GM21717 (cell line): ENCODE measurements at regions not wholly inside any gene's neighbourhood (a gene's known extent, or its start where the extent isn't known, plus 50 kb on each side); places are given as distances from the start of the nearest gene placed in this dataset.
"Not testable (repeated sequence)": the region's sequence is repeated elsewhere in the genome, so short reads cannot be mapped to it uniquely, and the experiment has no call there.

Source experiments
- ATAC-seq: cut with Tn5 transposase; IDR thresholded peaks from one replicate; pipeline ENCODE4 v1.9.1; 2021; ENCODE audit warnings: mild to moderate bottlenecking, moderate library complexity; ENCODE audit not compliant: unreplicated experiment

DNA sequence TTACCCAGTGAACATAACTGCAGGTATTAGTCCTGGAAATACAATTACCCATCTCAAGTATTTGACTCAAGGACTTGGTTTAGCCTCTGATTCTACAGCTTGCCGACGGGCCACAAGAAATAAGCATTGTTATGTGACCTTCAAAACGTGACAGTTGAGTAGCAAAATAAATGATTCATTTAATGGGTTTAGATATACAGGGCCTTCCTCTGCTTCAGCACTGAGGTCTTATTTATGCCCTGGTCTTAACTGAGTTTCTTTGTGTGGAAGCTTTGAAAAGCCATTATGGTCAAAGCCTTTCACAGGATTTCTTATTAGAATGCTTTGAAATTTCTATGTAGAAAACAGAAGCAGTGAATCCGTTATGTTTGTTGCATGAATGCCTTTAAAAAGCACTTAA is 899.2 kb upstream of the API5 start:
- ATAC-seq, result no peak

DNA sequence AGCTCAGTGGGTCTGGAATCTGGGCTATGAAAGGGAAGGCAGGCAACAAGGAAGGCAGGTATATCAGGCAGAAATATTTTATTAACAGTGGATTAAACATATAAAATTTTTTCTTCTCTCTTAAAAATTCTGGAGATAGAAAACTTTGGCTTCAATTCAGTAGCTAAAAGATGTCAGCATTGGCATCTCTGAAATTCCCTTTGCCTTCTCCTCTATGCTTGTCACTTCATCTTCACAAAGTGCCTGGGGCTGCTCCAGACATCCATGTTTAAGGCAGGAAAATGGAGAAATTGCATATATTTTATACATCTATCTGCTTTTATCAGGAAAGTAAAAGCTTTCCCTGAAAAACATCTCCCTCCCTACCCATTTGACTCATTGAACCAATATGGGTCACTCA is 894.1 kb upstream of the API5 start:
- no peak for ATAC-seq

DNA sequence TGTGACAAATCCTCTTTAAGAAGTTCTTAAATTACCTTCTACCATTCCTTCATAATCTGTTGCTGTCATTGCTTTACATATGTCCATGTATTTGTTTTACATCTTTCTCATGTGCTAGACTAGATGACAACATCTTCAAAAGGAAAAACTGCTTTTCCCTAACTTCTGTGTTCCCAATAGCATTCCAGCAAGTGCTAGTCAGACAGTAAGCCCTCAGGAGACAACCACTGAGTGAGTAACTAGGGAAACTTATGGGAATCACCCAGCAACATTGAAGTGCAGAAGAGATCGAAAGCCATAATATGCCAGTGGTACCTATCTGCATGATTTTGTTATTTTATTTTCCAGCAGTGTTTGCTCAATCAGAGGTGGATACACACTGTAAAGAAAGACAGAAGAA is 889.7 kb upstream of the API5 start:
- ATAC-seq, result no peak

DNA sequence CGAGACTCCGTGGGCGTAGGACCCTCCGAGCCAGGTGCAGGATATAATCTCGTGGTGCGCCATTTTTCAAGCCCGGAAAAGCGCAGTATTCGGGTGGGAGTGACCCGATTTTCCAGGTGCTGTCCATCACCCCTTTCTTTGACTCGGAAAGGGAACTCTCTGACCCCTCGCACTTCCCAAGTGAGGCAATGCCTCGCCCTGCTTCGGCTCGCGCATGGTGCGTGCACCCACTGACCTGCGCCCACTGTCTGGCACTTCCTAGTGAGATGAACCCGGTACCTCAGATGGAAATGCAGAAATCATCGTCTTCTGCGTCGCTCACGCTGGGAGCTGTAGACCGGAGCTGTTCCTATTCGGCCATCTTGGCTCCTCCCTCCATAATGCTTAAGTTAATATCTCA is 876.9 kb upstream of the API5 start:
- ATAC-seq, result not testable (repeated sequence)

DNA sequence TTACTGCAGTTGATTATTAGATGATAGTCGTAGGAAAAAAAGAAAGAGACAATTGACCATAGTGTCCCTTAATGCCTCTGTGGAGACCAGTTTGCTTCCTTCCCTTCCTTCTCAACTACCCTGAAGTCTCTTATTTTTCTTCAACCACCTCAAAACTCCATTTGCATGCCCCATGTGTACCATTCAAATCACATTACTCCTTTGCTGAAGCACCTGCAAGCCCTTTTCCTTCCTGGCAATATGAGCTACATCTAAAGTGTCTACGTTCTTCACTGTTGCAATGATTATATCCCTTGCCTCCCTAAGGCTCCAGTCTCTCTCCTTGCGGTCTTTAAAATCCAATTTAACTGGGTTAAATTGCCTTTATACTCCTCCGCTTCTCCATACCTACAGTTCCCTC is 867.4 kb upstream of the API5 start:
- no peak for ATAC-seq

DNA sequence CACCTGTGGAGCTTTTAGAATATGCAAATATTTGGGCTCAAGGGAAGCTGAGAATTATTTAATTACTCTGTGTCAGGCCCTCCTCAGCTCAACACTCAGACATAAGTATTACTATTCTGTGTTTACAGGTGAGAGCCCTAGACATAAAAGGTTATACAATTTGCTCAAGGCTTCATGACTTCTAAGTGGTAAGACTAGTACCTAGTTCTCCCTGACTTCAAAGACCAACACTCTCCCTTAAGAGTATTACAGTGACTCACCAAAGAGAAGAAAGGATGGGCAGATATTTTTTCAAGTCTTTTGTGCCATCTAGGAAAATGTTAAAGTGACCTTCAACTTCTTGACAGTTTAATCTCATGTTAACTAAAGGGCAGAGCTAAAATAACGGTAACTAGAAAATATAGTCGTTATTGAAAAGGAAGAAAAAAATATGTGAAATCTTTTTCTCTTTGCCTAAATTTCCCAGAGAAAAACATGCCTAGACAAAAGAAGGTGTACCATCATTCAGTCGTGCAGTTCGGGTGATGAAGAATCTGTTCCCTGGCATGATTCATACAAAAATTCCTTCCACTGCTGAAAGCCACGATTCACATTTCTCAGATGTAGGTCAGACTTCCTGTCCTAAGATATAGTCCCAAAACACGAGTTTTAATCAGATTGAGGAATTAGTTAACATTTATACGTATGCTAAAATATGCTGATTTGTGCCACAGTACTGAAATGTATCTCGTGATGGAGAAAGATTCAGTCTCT is 849.1 kb upstream of the API5 start:
- ATAC-seq, result no peak

DNA sequence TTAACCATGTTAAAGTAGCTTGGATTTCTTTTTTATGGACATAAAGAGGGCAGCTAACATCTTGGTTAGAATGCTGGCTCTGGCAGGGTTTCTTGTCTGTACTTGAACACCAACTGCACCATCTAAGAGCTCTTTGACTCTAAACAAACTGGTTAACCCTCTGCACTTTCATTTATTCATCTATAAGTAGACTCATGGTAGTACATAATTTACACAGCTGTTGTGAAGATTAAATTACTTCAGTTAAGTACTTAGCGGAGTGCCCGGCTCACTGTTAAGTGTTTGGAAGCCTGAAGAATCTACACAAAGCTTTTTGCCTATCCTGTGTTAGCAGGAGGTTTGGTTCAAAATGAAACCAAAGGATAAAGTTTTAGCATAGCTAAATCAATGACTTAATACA is 846.2 kb upstream of the API5 start:
- ATAC-seq, result no peak

DNA sequence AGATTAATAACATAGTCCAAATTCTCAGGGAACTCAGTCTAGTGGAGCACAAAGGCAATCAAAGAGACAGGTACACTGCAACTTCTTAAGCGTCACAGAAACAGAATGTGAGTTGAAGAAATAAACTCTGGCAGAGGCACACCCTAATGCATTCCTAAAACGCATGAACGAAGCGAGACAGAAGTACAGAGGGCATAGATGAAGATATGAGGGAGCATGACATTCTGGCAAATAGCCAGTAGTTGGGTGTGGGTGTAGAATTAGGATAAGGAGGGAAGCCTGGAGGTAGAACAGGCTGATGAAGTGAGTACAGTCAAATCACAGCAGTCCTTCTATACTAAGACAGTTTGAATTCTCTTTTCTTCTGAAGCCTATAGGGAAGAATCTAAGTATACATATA is 838.7 kb upstream of the API5 start:
- no peak for ATAC-seq

DNA sequence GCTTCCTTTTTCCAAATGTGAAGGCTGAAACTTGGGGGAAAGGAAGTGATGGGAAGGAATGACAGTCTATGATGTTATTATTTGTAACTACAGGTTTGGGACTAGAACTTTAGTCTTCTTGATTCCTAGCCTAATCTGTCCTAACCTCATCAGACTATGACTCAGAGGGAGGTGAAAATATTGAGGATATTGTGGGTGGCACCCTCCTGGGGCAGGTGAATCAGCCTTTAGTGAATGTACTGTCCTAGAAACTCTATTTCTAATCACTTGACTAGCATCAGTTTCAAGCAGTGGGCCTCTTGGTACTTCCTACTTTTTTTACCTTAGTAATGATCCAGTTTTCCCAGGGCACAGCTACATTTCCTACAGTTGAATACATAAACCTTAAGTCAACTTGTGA is 829.0 kb upstream of the API5 start:
- ATAC-seq, result no peak

DNA sequence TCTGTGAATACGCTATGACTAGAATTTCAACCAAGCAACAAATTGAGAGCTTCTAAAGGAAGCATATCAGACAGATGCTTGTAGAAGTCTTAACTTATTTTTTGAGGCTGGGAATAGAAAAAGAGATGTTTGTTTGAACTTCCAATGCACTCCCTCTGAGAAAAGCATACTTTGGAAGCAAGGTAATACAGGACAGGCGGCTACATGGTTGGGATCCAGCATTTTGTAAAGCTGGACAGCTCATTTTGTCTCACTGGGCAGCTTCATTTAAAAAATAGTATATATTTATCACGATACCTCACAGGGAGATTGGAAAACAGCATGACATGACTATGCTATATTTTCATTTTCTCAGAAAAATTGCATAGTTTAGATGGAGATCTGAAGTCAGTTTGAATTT is 821.3 kb upstream of the API5 start:
- ATAC-seq, result no peak

DNA sequence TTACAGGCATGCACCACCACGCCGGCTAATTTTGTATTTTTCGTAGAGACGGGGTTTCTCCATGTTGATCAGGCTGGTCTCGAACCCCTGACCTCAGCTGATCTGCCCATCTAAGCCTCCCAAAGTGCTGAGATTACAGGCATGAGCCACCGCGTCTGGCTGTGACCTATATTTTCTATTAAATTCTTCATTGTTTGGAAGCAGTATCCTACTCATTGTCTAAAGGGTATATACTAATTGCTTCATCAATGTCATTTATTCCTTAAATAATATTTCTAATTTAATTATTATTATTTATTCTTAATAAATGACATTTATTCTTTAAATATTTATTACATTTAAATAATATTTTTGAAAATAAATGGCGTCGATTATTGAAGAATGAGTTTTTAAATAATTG is 817.3 kb upstream of the API5 start:
- no peak for ATAC-seq

DNA sequence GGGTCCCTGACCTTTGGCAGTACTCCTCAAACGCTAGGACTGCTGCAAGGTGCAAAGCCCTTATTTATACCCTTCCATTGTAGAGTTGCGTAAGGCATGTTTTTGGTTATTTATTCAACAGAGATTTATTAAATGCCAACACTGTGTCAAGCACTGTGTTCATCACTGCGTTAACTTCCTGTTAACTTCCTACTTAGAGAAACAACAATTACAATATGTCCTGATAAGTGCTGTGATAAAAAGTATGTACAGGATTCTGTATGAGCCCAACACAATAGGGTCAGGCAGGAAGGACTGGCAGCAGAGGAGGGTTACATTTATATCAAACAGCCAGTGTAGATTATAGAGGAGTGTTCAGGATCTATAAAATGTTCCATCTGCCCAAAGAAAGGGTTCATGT is 812.8 kb upstream of the API5 start:
- no peak for ATAC-seq

DNA sequence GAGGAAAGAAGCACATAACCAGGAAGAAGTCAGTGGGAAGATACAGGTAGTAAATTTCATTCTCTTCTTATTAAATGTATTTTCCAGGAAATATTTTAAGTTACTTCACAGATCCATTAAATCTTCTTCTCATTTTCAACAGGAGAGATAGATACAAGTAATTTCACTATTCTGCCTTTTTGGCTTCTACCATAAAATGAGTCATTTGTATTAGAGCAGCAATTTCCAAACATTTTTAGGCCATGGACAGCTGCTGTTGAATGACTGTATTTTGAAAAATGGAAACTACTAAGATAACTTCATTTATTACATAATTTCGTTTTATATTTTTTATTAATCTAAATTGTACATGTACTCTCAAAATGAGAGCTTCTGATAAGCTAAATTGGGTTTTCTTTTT is 809.6 kb upstream of the API5 start:
- no peak for ATAC-seq

DNA sequence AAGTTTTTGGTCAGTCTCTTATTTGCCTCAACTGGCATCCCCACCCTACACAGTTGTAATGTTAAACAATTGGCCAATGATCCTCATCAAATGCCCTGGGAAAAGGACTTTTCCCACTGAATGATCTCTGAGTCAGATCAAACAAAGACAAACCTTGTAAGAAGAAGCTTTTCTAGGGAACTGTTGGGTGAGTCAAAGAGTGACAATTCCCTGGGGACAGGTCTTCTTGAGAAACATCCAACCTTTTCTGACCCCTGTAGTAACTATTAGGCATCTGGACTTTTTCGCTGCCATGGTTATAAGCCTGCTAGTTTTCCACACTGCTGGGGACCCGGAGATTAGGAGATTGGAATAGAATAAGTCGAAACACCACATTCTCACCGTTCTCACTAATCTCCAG is 789.8 kb upstream of the API5 start:
- no peak for ATAC-seq

DNA sequence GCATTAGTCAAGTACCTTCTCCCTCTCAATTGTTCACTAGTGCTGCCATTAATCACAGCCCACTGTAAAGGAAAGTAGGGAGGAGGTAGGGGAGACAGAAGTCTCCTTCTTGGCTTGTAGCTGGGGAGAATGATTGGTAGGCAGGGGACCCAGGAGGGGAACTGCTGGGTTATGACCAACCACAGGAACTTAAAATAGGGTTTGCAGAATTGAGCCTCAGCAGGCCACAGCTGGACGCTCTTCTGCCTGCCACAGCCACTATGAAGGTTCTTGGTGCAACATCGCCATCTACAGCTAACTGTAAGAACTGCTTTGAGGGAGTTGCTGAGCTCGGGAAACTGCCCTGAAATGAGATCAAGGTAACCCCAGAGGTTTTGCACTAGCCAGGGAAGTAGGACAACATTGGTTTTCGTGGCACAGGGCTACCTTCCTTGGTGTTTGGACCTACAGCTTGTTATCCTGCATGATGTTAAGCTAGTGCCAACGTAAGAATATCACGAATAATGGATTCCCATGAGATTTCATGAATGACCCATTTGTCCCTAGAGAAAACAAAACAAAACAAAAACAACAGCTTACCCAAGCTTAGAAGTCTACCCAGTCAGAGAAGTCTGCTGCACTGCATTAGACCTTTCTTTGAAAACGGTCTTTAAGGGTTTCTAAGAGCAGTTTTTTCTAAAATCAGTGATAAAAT is 787.1 kb upstream of the API5 start:
- ATAC-seq, result peak; percentile 94

DNA sequence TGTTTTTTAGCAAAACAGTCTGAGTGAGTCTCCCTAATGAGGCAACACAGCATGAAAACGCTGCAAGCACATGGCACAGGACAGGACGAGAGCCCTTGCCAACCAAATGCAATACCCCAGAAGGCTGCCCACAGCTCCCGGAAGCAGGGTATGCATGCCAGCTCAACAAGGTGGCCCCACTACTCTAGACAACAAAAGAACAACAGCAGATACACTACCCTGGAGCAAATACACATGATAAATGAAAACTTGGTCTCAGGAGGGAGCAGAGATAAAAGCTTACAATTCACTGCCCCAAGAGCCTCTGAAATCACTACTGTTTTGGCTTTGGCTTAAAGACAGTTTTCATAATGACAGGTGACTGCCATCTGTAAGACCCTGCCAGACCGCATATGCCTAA is 785.4 kb upstream of the API5 start:
- ATAC-seq, result no peak

DNA sequence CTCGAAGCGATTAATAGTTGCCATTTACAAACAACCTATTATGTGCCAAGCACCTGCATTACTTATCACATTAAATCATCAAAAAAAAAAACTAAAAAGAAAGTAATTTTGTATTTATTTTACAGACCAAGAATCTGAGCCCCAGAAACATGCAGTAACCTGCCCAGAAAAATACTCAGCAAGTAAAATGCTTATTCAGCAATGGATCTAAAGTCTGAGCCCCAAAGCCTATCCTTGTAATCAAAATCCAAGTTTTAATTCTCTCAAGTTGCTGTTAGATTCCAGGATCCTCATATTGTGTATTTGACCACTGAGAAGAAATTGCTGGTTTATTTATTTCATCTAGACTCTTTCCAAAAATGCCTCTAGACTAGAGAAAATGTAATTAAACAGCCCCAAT is 783.3 kb upstream of the API5 start:
- no peak for ATAC-seq

DNA sequence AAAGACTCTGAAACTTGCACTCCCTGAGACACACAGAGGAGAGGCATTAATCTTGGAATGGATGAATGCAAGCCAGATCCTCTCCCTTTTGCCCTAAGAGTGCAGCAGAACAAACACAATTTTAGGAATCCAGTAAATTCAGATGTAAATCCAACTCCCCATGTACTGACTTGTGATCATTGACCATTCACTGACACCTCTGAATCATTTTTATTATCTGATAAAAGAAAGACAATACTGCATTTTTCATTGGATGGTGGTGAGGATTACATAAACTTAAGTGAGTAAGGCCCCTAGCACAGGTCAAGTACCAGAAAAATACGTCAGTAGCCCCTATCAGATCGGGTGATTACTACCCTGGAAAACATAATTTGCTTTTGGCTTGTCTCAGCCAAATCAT is 782.9 kb upstream of the API5 start:
- ATAC-seq, result no peak

DNA sequence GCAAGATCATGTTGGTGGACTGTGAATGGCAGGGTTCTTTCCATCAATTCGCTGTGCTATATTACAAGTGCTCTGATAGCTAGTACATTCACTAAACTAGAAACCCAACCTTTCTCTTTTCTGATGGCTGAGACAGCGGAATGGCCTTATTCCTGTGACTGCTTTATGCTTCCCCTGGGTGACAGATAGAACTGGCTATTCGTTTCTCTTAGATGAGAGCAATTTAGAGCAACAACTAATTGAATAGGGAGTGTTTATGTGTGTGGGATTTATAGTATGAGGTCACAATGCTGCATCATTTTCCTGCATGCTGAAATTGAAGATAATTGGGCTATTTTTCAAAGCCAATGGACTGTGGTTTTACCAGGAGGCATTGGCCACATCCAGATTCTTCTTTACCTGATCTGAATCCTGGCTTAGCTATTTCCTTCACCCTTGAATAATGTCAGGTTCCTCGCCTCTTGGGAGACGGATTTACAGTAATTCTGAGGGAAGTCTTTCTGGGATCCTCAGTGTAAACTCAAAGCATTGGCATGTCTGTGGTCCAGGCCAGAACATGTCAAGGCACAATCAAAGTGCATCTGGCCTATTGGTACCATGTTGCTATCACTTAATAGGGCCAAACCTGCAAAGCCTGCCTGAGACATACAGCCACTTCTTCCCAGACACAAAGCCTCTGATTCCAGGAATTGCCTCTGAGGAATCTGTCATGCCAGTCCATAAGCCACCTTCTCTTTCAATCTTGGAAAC is 775.0 kb upstream of the API5 start:
- no peak for ATAC-seq

DNA sequence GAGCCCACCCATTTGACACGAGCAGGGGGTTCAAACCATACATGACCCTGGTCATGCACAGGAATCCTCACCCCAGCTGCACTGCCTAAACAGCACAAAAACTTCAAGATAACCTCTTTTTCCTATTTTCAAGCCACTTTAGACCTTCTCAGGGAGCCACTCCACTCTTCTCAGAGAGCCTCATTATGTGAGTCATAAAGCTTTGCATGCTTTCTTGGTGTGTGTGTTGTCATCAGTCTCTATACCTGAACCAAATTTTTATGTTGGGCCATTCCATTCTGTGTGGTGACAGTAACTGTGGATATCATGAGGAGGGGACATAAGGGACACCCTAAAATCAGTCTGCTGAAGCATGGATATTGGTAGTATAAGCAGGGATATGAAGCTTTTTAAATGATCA is 769.5 kb upstream of the API5 start:
- ATAC-seq, result no peak

DNA sequence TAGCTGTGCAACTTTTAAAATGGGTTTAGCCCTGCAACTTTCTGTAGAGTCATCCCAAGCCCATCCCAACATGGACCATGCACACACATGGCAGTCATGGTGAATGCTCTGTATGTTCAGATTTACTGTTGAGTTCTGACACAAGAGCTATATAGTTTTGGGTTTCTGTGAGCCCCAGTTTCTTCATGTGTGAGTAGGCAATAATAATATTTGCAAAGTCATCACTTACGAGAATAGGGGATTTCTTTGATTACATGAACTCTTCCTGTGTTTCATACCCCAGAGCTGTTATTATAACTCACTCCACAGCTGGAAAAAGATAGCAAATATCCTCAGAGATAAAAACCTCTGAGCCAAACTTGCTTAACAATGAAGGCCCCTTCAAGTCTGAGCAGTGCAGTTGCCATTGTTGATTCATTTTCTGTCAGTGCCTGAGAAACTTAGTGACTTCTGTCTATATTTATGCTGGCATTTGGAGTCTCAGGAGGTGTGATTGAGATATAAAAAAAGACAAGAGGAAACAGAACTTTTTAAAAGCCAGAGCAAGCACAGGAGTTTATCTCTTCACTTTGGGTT is 767.9 kb upstream of the API5 start:
- no peak for ATAC-seq

DNA sequence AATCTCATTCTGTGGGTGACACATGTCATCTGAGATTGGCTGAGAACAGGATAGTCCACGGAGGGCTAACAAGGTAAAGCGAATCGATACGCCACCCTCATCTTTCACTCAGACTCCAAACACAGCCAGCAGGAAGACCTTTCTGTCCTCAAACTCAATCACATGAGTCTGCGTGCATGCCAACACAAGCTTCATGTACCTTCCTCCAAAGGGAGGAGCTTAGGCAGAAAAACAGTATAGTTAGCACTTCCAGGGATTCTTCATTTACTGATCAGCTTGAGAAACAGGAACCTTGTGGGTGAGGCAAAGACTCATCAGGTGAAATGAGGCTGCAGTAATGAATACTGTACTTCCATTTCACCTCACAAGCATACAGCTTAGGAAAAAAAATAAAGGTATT is 767.1 kb upstream of the API5 start:
- no peak for ATAC-seq
